Uterus (tissue), 2 donors: ENCODE measurements at regions not wholly inside any gene's neighbourhood (a gene's known extent, or its start where the extent isn't known, plus 50 kb on each side); places are given as distances from the start of the nearest gene placed in this dataset.

Source experiments
- POLR2A ChIP-seq, 2 donors: fragments of 450-650 bp; IDR thresholded peaks; one replicate each; pipeline ENCODE4 v1.6.1; 2016; ENCODE audit warnings: antibody characterized with exemption in 2 of 2, mild to moderate bottlenecking in 1 of 2, moderate library complexity in 1 of 2
- TF ChIP-seq, protein P1 (sequence below), 4 experiments: fragments of 200-600 bp in 2 of 4; fragments of 450-650 bp in 2 of 4; sonication (generic) in 2 of 4; IDR thresholded peaks; one replicate each; pipeline ENCODE4 v1.5.1; 2016 to 2019; ENCODE audit warnings: antibody characterized with exemption in 4 of 4, mild to moderate bottlenecking in 2 of 4, moderate library complexity in 1 of 4

DNA sequence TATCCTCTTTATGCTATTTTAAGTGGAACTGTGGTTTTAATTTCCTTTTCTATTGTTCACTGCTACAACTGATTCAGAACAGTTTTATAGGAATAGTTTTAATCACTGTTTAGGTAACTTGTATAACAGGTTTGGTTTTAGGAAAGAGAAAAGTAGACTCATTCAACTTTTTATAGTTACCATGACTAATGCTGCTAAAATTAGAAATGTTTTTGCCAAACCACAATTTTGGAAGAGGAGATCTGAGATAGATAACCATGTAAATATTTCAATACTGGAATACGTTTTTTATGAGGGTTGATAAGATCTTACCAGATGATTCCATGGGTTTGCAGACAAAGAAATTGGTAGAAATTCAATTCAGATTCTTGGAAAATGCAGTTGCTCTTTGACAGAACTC is 404.6 kb upstream of the ARRDC3 start:
- TF ChIP-seq, protein P1, sequence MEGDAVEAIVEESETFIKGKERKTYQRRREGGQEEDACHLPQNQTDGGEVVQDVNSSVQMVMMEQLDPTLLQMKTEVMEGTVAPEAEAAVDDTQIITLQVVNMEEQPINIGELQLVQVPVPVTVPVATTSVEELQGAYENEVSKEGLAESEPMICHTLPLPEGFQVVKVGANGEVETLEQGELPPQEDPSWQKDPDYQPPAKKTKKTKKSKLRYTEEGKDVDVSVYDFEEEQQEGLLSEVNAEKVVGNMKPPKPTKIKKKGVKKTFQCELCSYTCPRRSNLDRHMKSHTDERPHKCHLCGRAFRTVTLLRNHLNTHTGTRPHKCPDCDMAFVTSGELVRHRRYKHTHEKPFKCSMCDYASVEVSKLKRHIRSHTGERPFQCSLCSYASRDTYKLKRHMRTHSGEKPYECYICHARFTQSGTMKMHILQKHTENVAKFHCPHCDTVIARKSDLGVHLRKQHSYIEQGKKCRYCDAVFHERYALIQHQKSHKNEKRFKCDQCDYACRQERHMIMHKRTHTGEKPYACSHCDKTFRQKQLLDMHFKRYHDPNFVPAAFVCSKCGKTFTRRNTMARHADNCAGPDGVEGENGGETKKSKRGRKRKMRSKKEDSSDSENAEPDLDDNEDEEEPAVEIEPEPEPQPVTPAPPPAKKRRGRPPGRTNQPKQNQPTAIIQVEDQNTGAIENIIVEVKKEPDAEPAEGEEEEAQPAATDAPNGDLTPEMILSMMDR (IDR thresholded peaks at IDR 0.05): no peak
- no peak for TF ChIP-seq POLR2A (IDR thresholded peaks at IDR 0.05)
